Omental fat pad (tissue), 3 donors: ENCODE measurements at regions not wholly inside any gene's neighbourhood (a gene's known extent, or its start where the extent isn't known, plus 50 kb on each side); places are given as distances from the start of the nearest gene placed in this dataset.

Experiments used
- ATAC-seq: fragments of 150-250 bp; one replicate; pipeline ENCODE4 v1.9.1; 2016; ENCODE audit warnings: mild to moderate bottlenecking, moderate library complexity; ENCODE audit not compliant: low FRiP score
- DNase-seq: peaks from one replicate; pipeline ENCODE4 v3.0.0-alpha.2; 2019; ENCODE audit warnings: low spot score
- CTCF ChIP-seq, 3 donors: fragments of 450-650 bp; IDR thresholded peaks; one replicate each; pipeline ENCODE4 v1.5.1; 2016 to 2017; ENCODE audit warnings: antibody characterized with exemption in 3 of 3, mild to moderate bottlenecking in 3 of 3, moderate library complexity in 2 of 3

GRCh38 chr2:67532387-67532786 lies 135.3 kb downstream of the ETAA1 start:
- no peak for TF ChIP-seq CTCF (IDR thresholded peaks at IDR 0.05)
- no peak for DNase-seq
- ATAC-seq, result no peak

GRCh38 chr2:67534745-67535144 lies 137.6 kb downstream of the ETAA1 start:
- ATAC-seq, result no peak
- no peak for DNase-seq
- TF ChIP-seq CTCF (IDR thresholded peaks at IDR 0.05), result no peak

- TF ChIP-seq CTCF (IDR thresholded peaks at IDR 0.05), result no peak
- no peak for DNase-seq
- ATAC-seq, result no peak
These were observed 143.8 kb downstream of the ETAA1 start for GRCh38 chr2:67540962-67541361.

GRCh38 chr2:67544286-67544685 lies 147.2 kb downstream of the ETAA1 start:
- DNase-seq (no peak), ATAC-seq (no peak)
- TF ChIP-seq CTCF (IDR thresholded peaks at IDR 0.05), result no peak

GRCh38 chr2:67548317-67549201 lies 151.4 kb downstream of the ETAA1 start:
- no peak for DNase-seq
- TF ChIP-seq CTCF (IDR thresholded peaks at IDR 0.05), result no peak
- ATAC-seq, result no peak

- ATAC-seq, result no peak
- TF ChIP-seq CTCF (IDR thresholded peaks at IDR 0.05), result no peak
- DNase-seq, result no peak
These were observed 162.0 kb downstream of the ETAA1 start for GRCh38 chr2:67559156-67559555.
